ENCODE measurements at regions not wholly inside any gene's neighbourhood (a gene's known extent, or its start where the extent isn't known, plus 50 kb on each side); places are given as distances from the start of the nearest gene placed in this dataset.

DNA sequence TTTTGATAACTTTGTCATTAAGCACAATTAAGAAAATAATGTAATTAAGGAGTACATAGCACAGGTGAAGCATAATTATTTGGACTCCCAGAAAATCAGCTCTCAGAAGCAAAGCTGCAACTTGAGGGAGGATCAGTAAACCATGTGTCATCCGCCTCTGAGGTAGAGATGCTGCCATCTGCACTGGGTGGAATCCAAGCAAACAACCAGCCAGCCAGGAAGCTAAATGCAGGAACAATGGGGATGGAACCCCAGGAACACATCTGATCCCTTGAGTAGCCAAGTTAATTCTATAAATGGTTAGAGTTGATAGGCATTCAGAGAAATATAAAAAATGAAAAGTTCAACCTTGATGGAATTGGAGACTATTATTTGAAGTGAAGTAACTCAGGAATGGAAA lies 520.2 kb downstream of the RFC3 start:
- DNase-seq (ENCODE audit: low read depth, low spot score), result no peak
- TF ChIP-seq RAD21 (IDR thresholded peaks at IDR 0.05; ENCODE audit: low read depth) (no peak), FOSL1 (IDR thresholded peaks at IDR 0.05; ENCODE audit: low read depth) (no peak), POLR2AphosphoS5 (IDR thresholded peaks at IDR 0.05; ENCODE audit: low read depth, low read length) (no peak), SP1 (IDR thresholded peaks at IDR 0.05; ENCODE audit: low read depth) (no peak), ZFX (IDR thresholded peaks at IDR 0.05) (no peak)
- no TSS peak for BruUV-seq (replicated peaks)
- CTCF ChIA-PET, result no interaction called here
- no peak overlapping the region for H3K27ac ChIP-seq (ENCODE audit: low read depth, low read length)
- H3K36me3 ChIP-seq (ENCODE audit: control insufficient read depth in 1 of 2, insufficient read depth in 2 of 2, low read length in 2 of 2), result no peaks in the 10 kb centered on the region
- H3K4me2 ChIP-seq (ENCODE audit: low read length), result no peak overlapping the region
- H4K20me1 ChIP-seq (ENCODE audit: insufficient read depth), result no peaks in the 10 kb centered on the region
- no peaks in the 10 kb centered on the region for H3K79me2 ChIP-seq (ENCODE audit: insufficient read depth, low read length)
- RAD21 ChIA-PET (ENCODE audit: low non-redundant PET in 1 of 2, low total read pairs in 2 of 2, uncharacterized antibody in 2 of 2, unreplicated experiment in 2 of 2), result no interaction called here
- H2AFZ ChIP-seq (ENCODE audit: low read depth, low read length, poor library complexity, severe bottlenecking), result no peak overlapping the region
- H3K4me3 ChIP-seq (replicated peaks in 1 of 2; ENCODE audit: low read depth in 1 of 2, low read length in 2 of 2), result no peak overlapping the region
- no peaks in the 10 kb centered on the region for H3K4me1 ChIP-seq (ENCODE audit: control insufficient read depth in 1 of 2, insufficient read depth in 2 of 2, low read length in 2 of 2)
- POLR2A ChIA-PET, result no interaction called here
- no peak for ATAC-seq
- intact Hi-C loops (cut with micrococcal nuclease), result no loop called here
- H3K9me3 ChIP-seq (ENCODE audit: control insufficient read depth in 1 of 2, insufficient read depth in 1 of 2, low read depth in 1 of 2, low read length in 2 of 2), result no peaks in the 10 kb centered on the region
- no peak overlapping the region for H3K9ac ChIP-seq (ENCODE audit: low read length)
- no peaks in the 10 kb centered on the region for H3K27me3 ChIP-seq (ENCODE audit: insufficient read depth, low read length)
- H3K9me2 ChIP-seq (ENCODE audit: insufficient read depth), result no peaks in the 10 kb centered on the region

DNA sequence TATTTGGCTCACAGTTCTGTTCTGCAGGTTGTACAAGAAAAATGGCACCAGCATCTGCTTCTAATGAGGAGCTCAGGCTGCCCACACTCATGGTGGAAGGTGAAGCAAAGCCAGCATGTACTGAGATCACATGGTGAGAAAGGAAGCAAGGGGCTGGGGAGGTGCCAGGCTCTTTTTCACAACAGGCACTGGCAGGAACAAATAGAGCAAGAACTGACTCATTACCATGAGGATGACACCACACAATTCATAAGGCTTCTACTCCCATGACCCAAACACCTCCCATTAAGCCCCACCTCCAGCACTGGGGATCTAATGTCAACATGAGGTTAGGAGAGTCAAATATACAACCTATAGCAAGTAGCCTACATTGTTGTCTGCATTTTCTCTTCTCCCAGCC lies 522.6 kb downstream of the RFC3 start:
- Histone ChIP-seq H3K36me3 (ENCODE audit: control insufficient read depth in 1 of 2, insufficient read depth in 2 of 2, low read length in 2 of 2) (no peaks in the 10 kb centered on the region), H3K4me3 (replicated peaks in 1 of 2; ENCODE audit: low read depth in 1 of 2, low read length in 2 of 2) (no peak overlapping the region), H3K4me1 (ENCODE audit: control insufficient read depth in 1 of 2, insufficient read depth in 2 of 2, low read length in 2 of 2) (no peaks in the 10 kb centered on the region), H4K20me1 (ENCODE audit: insufficient read depth) (no peaks in the 10 kb centered on the region), H3K4me2 (ENCODE audit: low read length) (no peak overlapping the region), H3K9me2 (ENCODE audit: insufficient read depth) (no peaks in the 10 kb centered on the region), H3K9me3 (ENCODE audit: control insufficient read depth in 1 of 2, insufficient read depth in 1 of 2, low read depth in 1 of 2, low read length in 2 of 2) (no peaks in the 10 kb centered on the region), H3K27ac (ENCODE audit: low read depth, low read length) (no peak overlapping the region), H3K9ac (ENCODE audit: low read length) (no peak overlapping the region), H2AFZ (ENCODE audit: low read depth, low read length, poor library complexity, severe bottlenecking) (no peak overlapping the region), H3K79me2 (ENCODE audit: insufficient read depth, low read length) (no peaks in the 10 kb centered on the region), H3K27me3 (ENCODE audit: insufficient read depth, low read length) (no peaks in the 10 kb centered on the region)
- ChIA-PET CTCF (no interaction called here), RAD21 (ENCODE audit: low non-redundant PET in 1 of 2, low total read pairs in 2 of 2, uncharacterized antibody in 2 of 2, unreplicated experiment in 2 of 2) (no interaction called here), POLR2A (no interaction called here)
- DNase-seq (ENCODE audit: low read depth, low spot score) (no peak), ATAC-seq (no peak)
- BruUV-seq (replicated peaks), result no TSS peak
- intact Hi-C loops (cut with micrococcal nuclease), result no loop called here
- TF ChIP-seq, protein P1, sequence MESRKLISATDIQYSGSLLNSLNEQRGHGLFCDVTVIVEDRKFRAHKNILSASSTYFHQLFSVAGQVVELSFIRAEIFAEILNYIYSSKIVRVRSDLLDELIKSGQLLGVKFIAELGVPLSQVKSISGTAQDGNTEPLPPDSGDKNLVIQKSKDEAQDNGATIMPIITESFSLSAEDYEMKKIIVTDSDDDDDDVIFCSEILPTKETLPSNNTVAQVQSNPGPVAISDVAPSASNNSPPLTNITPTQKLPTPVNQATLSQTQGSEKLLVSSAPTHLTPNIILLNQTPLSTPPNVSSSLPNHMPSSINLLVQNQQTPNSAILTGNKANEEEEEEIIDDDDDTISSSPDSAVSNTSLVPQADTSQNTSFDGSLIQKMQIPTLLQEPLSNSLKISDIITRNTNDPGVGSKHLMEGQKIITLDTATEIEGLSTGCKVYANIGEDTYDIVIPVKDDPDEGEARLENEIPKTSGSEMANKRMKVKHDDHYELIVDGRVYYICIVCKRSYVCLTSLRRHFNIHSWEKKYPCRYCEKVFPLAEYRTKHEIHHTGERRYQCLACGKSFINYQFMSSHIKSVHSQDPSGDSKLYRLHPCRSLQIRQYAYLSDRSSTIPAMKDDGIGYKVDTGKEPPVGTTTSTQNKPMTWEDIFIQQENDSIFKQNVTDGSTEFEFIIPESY (IDR thresholded peaks at IDR 0.05; ENCODE audit: extremely low read depth, insufficient replicate concordance, low read length), result no peak
- TF ChIP-seq POLR2AphosphoS5 (IDR thresholded peaks at IDR 0.05; ENCODE audit: low read depth, low read length), result no peak
- no peak for TF ChIP-seq SRF (IDR thresholded peaks at IDR 0.05; ENCODE audit: low read depth)
- no peak for TF ChIP-seq CBX3 (IDR thresholded peaks at IDR 0.05; ENCODE audit: low read depth)
- TF ChIP-seq JUND (IDR thresholded peaks at IDR 0.05), result no peak
- no peak for TF ChIP-seq EZH2 (IDR thresholded peaks at IDR 0.05)
- no peak for TF ChIP-seq ZFX (IDR thresholded peaks at IDR 0.05)
- TF ChIP-seq, protein P2, sequence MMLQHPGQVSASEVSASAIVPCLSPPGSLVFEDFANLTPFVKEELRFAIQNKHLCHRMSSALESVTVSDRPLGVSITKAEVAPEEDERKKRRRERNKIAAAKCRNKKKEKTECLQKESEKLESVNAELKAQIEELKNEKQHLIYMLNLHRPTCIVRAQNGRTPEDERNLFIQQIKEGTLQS (IDR thresholded peaks at IDR 0.05), result no peak
